ENCODE measurements at regions not wholly inside any gene's neighbourhood (a gene's known extent, or its start where the extent isn't known, plus 50 kb on each side); places are given as distances from the start of the nearest gene placed in this dataset.

DNA sequence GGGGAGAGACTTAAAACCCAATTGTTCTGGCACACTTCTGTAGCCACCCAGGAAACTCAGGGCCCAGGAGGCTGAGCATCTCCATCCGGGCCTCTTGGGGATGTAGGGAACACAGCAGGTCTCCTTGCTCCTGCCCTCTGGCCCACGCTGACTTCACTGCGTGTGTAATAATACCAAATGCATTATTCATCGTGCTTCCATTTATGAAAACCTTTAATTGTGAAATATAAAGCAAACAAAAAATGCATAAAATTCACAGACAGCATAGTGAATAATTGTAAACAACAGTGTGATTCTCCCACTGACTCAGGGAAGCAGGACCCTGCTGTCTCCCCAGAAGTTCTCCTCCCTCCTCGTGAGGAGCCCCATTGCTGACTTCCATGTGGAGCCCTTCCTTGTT lies 70.3 kb upstream of the SHH start:
- no peak for TF ChIP-seq CTCF (IDR thresholded peaks at IDR 0.05; ENCODE audit: insufficient read depth, low read length, poor library complexity, severe bottlenecking)
- TF ChIP-seq EZH2phosphoT487 (conservative IDR thresholded peaks at IDR 0.05; ENCODE audit: low read length), result no peak
- no peaks in the 10 kb centered on the region for H3K9me2 ChIP-seq (replicated peaks; ENCODE audit: insufficient read depth, low read length)
- H3K79me2 ChIP-seq (ENCODE audit: insufficient read depth, low read length), result no peaks in the 10 kb centered on the region
- H3F3A ChIP-seq (ENCODE audit: insufficient read depth), result no peaks in the 10 kb centered on the region
- H3K9me3 ChIP-seq (ENCODE audit: insufficient read depth, low read length), result no peaks in the 10 kb centered on the region
- no peak overlapping the region for H3K9ac ChIP-seq (ENCODE audit: low read length)
- no peaks in the 10 kb centered on the region for H3K27me3 ChIP-seq (ENCODE audit: low read length)
- H3K36me3 ChIP-seq (ENCODE audit: low read length), result no peaks in the 10 kb centered on the region
- H3K4me3 ChIP-seq (ENCODE audit: insufficient read depth, low read length, poor library complexity, severe bottlenecking), result no peak overlapping the region
- no peak overlapping the region for H3K27ac ChIP-seq (ENCODE audit: low read depth, low read length)
- H2AFZ ChIP-seq (ENCODE audit: low read depth, low read length, severe bottlenecking), result no peak overlapping the region
- H4K20me1 ChIP-seq (ENCODE audit: low read depth, low read length), result no peaks in the 10 kb centered on the region
- H3K4me2 ChIP-seq (ENCODE audit: low read depth, low read length, poor library complexity, severe bottlenecking), result no peak overlapping the region

DNA sequence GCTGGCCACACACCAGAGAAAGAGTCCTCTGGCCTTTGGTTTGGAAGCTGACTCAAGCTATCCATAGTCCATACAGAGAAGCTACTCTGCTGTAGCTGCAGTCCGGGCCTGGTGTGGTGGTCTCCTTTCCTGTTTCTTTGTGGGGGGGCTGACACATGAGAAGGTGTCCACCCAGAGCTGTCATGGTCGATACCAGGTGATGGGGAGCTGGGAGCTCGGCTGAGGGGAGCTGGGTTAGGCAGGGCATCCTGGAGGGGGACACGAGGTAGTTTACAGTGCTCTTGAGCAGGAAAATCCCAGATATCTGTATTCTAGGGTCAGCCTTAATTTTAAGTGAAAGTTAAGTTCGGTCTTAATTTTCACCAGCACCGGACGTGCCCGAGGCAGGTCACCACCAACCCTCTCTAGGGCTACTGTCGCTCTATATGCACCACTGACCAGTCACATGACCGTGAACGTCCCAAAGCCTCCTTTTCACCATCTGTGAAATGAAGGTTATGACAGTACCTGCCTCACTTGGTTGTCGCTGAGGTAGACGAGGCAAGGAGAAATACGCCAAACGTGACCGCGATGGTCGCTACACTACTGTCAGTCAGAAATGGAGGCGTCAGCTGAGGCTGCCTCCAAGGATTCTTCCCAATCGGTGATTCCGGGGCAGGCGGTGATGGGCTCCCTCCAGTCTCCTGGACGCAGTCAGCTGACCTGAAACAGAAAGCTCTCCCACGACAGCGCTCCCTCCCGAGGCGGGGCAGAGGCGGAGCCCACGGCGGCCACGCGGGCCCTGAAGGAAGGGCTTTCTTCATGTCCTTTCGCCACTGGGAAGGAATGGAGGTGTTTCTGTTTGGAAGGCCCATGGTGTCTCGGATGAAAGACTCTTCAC lies 69.4 kb upstream of the SHH start:
- Histone ChIP-seq H3K27me3 (ENCODE audit: low read length) (no peaks in the 10 kb centered on the region), H3K9me2 (replicated peaks; ENCODE audit: insufficient read depth, low read length) (no peaks in the 10 kb centered on the region), H3K27ac (ENCODE audit: low read depth, low read length) (no peak overlapping the region), H3K4me3 (ENCODE audit: insufficient read depth, low read length, poor library complexity, severe bottlenecking) (no peak overlapping the region), H3K4me2 (ENCODE audit: low read depth, low read length, poor library complexity, severe bottlenecking) (no peak overlapping the region), H2AFZ (ENCODE audit: low read depth, low read length, severe bottlenecking) (no peak overlapping the region), H3K9me3 (ENCODE audit: insufficient read depth, low read length) (no peaks in the 10 kb centered on the region), H3K9ac (ENCODE audit: low read length) (no peak overlapping the region), H3K36me3 (ENCODE audit: low read length) (no peaks in the 10 kb centered on the region), H4K20me1 (ENCODE audit: low read depth, low read length) (no peaks in the 10 kb centered on the region), H3K79me2 (ENCODE audit: insufficient read depth, low read length) (no peaks in the 10 kb centered on the region), H3F3A (ENCODE audit: insufficient read depth) (no peaks in the 10 kb centered on the region)
- TF ChIP-seq EZH2phosphoT487 (conservative IDR thresholded peaks at IDR 0.05; ENCODE audit: low read length) (no peak), CTCF (IDR thresholded peaks at IDR 0.05; ENCODE audit: insufficient read depth, low read length, poor library complexity, severe bottlenecking) (no peak)

- Histone ChIP-seq H3K27ac (ENCODE audit: low read depth, low read length) (no peak overlapping the region), H3F3A (ENCODE audit: insufficient read depth) (no peaks in the 10 kb centered on the region), H3K4me3 (ENCODE audit: insufficient read depth, low read length, poor library complexity, severe bottlenecking) (no peak overlapping the region), H4K20me1 (ENCODE audit: low read depth, low read length) (no peaks in the 10 kb centered on the region), H3K4me2 (ENCODE audit: low read depth, low read length, poor library complexity, severe bottlenecking) (no peak overlapping the region), H3K27me3 (ENCODE audit: low read length) (no peaks in the 10 kb centered on the region), H3K79me2 (ENCODE audit: insufficient read depth, low read length) (no peaks in the 10 kb centered on the region), H2AFZ (ENCODE audit: low read depth, low read length, severe bottlenecking) (no peak overlapping the region), H3K9me2 (replicated peaks; ENCODE audit: insufficient read depth, low read length) (no peaks in the 10 kb centered on the region), H3K9me3 (ENCODE audit: insufficient read depth, low read length) (no peaks in the 10 kb centered on the region), H3K36me3 (ENCODE audit: low read length) (no peaks in the 10 kb centered on the region), H3K9ac (ENCODE audit: low read length) (no peak overlapping the region)
- TF ChIP-seq CTCF (IDR thresholded peaks at IDR 0.05; ENCODE audit: insufficient read depth, low read length, poor library complexity, severe bottlenecking) (no peak), EZH2phosphoT487 (conservative IDR thresholded peaks at IDR 0.05; ENCODE audit: low read length) (no peak)
These were observed 68.5 kb upstream of the SHH start for GRCh38 chr7:155880721-155881120.
